Smooth muscle cell (in vitro differentiated cells): ENCODE measurements at regions not wholly inside any gene's neighbourhood (a gene's known extent, or its start where the extent isn't known, plus 50 kb on each side); places are given as distances from the start of the nearest gene placed in this dataset.
"Not testable (repeated sequence)": the region's sequence is repeated elsewhere in the genome, so short reads cannot be mapped to it uniquely, and the experiment has no call there.

Experiments
- DNase-seq: peaks from one replicate; lab custom pipeline; 2025; ENCODE audit not compliant: unreplicated experiment; lab: John Stamatoyannopoulos, UW
- H2AFZ ChIP-seq: fragments of 200-600 bp; sonication (generic); 2 replicates; pipeline ENCODE4 v1.6.0; 2016; ENCODE audit warnings: antibody characterized with exemption, low read depth, mild to moderate bottlenecking
- H3F3A ChIP-seq: fragments of 200-600 bp; sonication (generic); 2 replicates; pipeline ENCODE4 v1.6.0; 2017; ENCODE audit warnings: antibody characterized with exemption, low read depth
- H3K27ac ChIP-seq: fragments of 200-600 bp; sonication (generic); 2 replicates; pipeline ENCODE4 v1.5.1; 2016; ENCODE audit warnings: low read depth, mild to moderate bottlenecking
- H3K27me3 ChIP-seq: fragments of 200-600 bp; sonication (generic); 2 replicates; pipeline ENCODE4 v1.6.1; 2016; ENCODE audit warnings: low read depth, mild to moderate bottlenecking
- H3K36me3 ChIP-seq: fragments of 200-600 bp; sonication (generic); 2 replicates; pipeline ENCODE4 v1.5.1; 2016; ENCODE audit warnings: low read depth
- H3K4me1 ChIP-seq: fragments of 200-600 bp; sonication (generic); 2 replicates; pipeline ENCODE4 v1.5.1; 2016; ENCODE audit warnings: low read depth
- H3K4me2 ChIP-seq: fragments of 200-600 bp; sonication (generic); 2 replicates; pipeline ENCODE4 v1.6.0; 2016; ENCODE audit warnings: mild to moderate bottlenecking
- H3K4me3 ChIP-seq: fragments of 200-600 bp; sonication (generic); 2 replicates; pipeline ENCODE4 v1.5.1; 2016; ENCODE audit warnings: mild to moderate bottlenecking
- H3K79me2 ChIP-seq: fragments of 200-600 bp; sonication (generic); 2 replicates; pipeline ENCODE4 v1.6.0; 2016; ENCODE audit warnings: low read depth, mild to moderate bottlenecking
- H3K9ac ChIP-seq: fragments of 200-600 bp; sonication (generic); 2 replicates; pipeline ENCODE4 v1.6.0; 2016; ENCODE audit warnings: low read depth
- H3K9me3 ChIP-seq: fragments of 200-600 bp; sonication (generic); replicated peaks from 2 replicates; pipeline ENCODE4 v1.5.1; 2016; ENCODE audit warnings: low read depth
- H4K20me1 ChIP-seq: fragments of 200-600 bp; sonication (generic); 2 replicates; pipeline ENCODE4 v1.6.0; 2016; ENCODE audit warnings: low read depth
- WGBS: methylation state at CpG from one replicate; pipeline ENCODE4 v1.1.7; 2016; ENCODE audit warnings: low lambda C conversion rate; 5-methylcytosine and 5-hydroxymethylcytosine counted together
- TF ChIP-seq, protein P1 (sequence below): fragments of 200-600 bp; sonication (generic); IDR thresholded peaks from 2 replicates; pipeline ENCODE4 v1.5.1; 2017; ENCODE audit warnings: borderline replicate concordance, mild to moderate bottlenecking, antibody characterized with exemption; ENCODE audit not compliant: insufficient read depth, poor library complexity, severe bottlenecking

- not testable (repeated sequence) for H4K20me1 ChIP-seq, H3K36me3 ChIP-seq
These were observed 899.4 kb downstream of the NAP1L3 start for GRCh38 chrX:92774016-92774415.

GRCh38 chrX:92760963-92761362 is 912.4 kb downstream of the NAP1L3 start:
- not testable (repeated sequence) for H3K27me3 ChIP-seq, H3K9me3 ChIP-seq, H3K27ac ChIP-seq, H2AFZ ChIP-seq, DNase-seq, H3K4me2 ChIP-seq, H3F3A ChIP-seq, H3K4me3 ChIP-seq, H3K36me3 ChIP-seq, H4K20me1 ChIP-seq, H3K9ac ChIP-seq, H3K4me1 ChIP-seq, H3K79me2 ChIP-seq
- WGBS, result 88% methylated on average over 2 of the region's 2 CpGs

More at GRCh38 chrX:92774016-92774415, 899.4 kb downstream of the NAP1L3 start:
- TF ChIP-seq, protein P1, sequence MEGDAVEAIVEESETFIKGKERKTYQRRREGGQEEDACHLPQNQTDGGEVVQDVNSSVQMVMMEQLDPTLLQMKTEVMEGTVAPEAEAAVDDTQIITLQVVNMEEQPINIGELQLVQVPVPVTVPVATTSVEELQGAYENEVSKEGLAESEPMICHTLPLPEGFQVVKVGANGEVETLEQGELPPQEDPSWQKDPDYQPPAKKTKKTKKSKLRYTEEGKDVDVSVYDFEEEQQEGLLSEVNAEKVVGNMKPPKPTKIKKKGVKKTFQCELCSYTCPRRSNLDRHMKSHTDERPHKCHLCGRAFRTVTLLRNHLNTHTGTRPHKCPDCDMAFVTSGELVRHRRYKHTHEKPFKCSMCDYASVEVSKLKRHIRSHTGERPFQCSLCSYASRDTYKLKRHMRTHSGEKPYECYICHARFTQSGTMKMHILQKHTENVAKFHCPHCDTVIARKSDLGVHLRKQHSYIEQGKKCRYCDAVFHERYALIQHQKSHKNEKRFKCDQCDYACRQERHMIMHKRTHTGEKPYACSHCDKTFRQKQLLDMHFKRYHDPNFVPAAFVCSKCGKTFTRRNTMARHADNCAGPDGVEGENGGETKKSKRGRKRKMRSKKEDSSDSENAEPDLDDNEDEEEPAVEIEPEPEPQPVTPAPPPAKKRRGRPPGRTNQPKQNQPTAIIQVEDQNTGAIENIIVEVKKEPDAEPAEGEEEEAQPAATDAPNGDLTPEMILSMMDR, result peak; percentile 12
- H3K4me1 ChIP-seq, H3K27me3 ChIP-seq, H3K9me3 ChIP-seq, H3F3A ChIP-seq, H3K79me2 ChIP-seq, H3K4me2 ChIP-seq, DNase-seq, H3K9ac ChIP-seq, H2AFZ ChIP-seq, H3K27ac ChIP-seq, H3K4me3 ChIP-seq: not testable (repeated sequence)
- 40% methylated on average over 2 of the region's 2 CpGs for WGBS
